GM19463 (cell line): ENCODE measurements at regions not wholly inside any gene's neighbourhood (a gene's known extent, or its start where the extent isn't known, plus 50 kb on each side); places are given as distances from the start of the nearest gene placed in this dataset.

Experiments used
- ATAC-seq: cut with Tn5 transposase; IDR thresholded peaks from one replicate; pipeline ENCODE4 v1.9.1; 2021; ENCODE audit warnings: mild to moderate bottlenecking, moderate library complexity; ENCODE audit not compliant: unreplicated experiment

GRCh38 chr4:181952478-181952877 lies 290.7 kb upstream of the TENM3 start:
- ATAC-seq: no peak

GRCh38 chr4:181956512-181956911 lies 286.7 kb upstream of the TENM3 start:
- ATAC-seq: no peak

- no peak for ATAC-seq
These were observed 286.1 kb upstream of the TENM3 start for GRCh38 chr4:181957088-181957487.

GRCh38 chr4:181958446-181958845 lies 284.8 kb upstream of the TENM3 start:
- ATAC-seq: no peak

GRCh38 chr4:181959121-181959520 lies 284.1 kb upstream of the TENM3 start:
- no peak for ATAC-seq

GRCh38 chr4:181960384-181960783 lies 282.8 kb upstream of the TENM3 start:
- no peak for ATAC-seq

- no peak for ATAC-seq
These were observed 280.9 kb upstream of the TENM3 start for GRCh38 chr4:181962321-181962720.

- ATAC-seq: no peak
These were observed 278.5 kb upstream of the TENM3 start for GRCh38 chr4:181964731-181965130.

GRCh38 chr4:181966104-181966551 lies 277.1 kb upstream of the TENM3 start:
- ATAC-seq: peak; percentile 47

GRCh38 chr4:181967401-181967800 lies 275.8 kb upstream of the TENM3 start:
- no peak for ATAC-seq

GRCh38 chr4:181968371-181968770 lies 274.8 kb upstream of the TENM3 start:
- no peak for ATAC-seq

- ATAC-seq: no peak
These were observed 274.1 kb upstream of the TENM3 start for GRCh38 chr4:181969151-181969550.

GRCh38 chr4:181970366-181970765 lies 272.8 kb upstream of the TENM3 start:
- no peak for ATAC-seq

- peak; percentile 93 for ATAC-seq
These were observed 271.8 kb upstream of the TENM3 start for GRCh38 chr4:181971411-181971810.

GRCh38 chr4:181971973-181972372 lies 271.2 kb upstream of the TENM3 start:
- ATAC-seq: no peak

GRCh38 chr4:181976764-181977163 lies 266.4 kb upstream of the TENM3 start:
- ATAC-seq: no peak

GRCh38 chr4:181982437-181982836 lies 260.8 kb upstream of the TENM3 start:
- no peak for ATAC-seq

- no peak for ATAC-seq
These were observed 260.3 kb upstream of the TENM3 start for GRCh38 chr4:181982856-181983255.

GRCh38 chr4:181987392-181987791 lies 255.8 kb upstream of the TENM3 start:
- ATAC-seq: no peak

GRCh38 chr4:181989071-181989470 lies 254.1 kb upstream of the TENM3 start:
- no peak for ATAC-seq

- no peak for ATAC-seq
These were observed 251.7 kb upstream of the TENM3 start for GRCh38 chr4:181991369-181992108.

- ATAC-seq: no peak
These were observed 244.6 kb upstream of the TENM3 start for GRCh38 chr4:181998398-181999295.
